GM23338 (cell line): ENCODE measurements at regions not wholly inside any gene's neighbourhood (a gene's known extent, or its start where the extent isn't known, plus 50 kb on each side); places are given as distances from the start of the nearest gene placed in this dataset.

Experiments used
- EZH2phosphoT487 ChIP-seq: fragments of 200-600 bp; sonication (generic); IDR thresholded peaks from one replicate; pipeline ENCODE4 v1.8.1; 2018; ENCODE audit warnings: antibody characterized with exemption; ENCODE audit not compliant: unreplicated experiment
- POLR2AphosphoS5 ChIP-seq: IDR thresholded peaks from 2 replicates; pipeline ENCODE4 v1.6.1; 2016; ENCODE audit warnings: antibody characterized with exemption, low read depth
- STAT1 ChIP-seq: IDR thresholded peaks from one replicate; pipeline ENCODE4 v1.6.1; 2016; ENCODE audit warnings: antibody characterized with exemption; ENCODE audit not compliant: unreplicated experiment
- TF ChIP-seq, protein P1 (sequence below): IDR thresholded peaks from one replicate; pipeline ENCODE4 v1.6.1; 2018; ENCODE audit warnings: antibody characterized with exemption; ENCODE audit not compliant: unreplicated experiment
- TF ChIP-seq, protein P2 (sequence below), 2 experiments: fragments of 200-600 bp in 1 of 2; sonication (generic) in 1 of 2; conservative IDR thresholded peaks; 2 replicates each; pipeline versions ENCODE4 v1.5.1 to v1.6.1; 2016 to 2017; ENCODE audit warnings: antibody characterized with exemption in 2 of 2, low read depth in 2 of 2, mild to moderate bottlenecking in 2 of 2, moderate library complexity in 1 of 2

DNA sequence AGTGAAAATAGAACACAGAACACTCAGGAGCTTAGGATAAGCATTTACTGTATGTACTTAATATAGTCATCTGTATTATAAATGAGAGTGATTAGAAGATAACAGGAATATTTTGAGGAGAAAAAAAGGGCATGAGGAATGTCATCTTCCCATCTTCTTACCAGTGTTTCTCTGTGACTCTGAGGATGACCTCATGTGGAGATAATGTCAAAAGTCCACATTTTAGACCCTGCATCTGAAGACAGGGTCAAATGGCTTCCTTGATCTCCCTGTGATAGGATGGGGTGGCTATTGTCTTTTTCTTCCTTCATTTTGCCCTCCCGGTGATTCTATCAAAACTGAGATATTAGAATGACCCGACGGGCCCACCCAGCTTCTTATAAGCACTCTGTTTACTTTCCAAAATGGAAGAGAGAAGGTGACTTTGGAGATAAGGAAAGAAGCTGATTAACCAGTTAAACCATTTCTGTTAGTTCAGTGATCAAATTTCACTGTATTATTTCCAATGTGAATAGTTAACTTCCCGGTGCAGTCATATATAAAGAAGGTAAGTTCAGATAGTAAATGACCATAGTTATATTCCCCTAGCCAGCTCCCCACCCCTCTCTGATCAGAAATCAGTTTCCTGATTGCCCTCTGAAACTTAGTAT is 115.7 kb upstream of the SALL4 start:
- TF ChIP-seq STAT1: no peak
- TF ChIP-seq, protein P1, sequence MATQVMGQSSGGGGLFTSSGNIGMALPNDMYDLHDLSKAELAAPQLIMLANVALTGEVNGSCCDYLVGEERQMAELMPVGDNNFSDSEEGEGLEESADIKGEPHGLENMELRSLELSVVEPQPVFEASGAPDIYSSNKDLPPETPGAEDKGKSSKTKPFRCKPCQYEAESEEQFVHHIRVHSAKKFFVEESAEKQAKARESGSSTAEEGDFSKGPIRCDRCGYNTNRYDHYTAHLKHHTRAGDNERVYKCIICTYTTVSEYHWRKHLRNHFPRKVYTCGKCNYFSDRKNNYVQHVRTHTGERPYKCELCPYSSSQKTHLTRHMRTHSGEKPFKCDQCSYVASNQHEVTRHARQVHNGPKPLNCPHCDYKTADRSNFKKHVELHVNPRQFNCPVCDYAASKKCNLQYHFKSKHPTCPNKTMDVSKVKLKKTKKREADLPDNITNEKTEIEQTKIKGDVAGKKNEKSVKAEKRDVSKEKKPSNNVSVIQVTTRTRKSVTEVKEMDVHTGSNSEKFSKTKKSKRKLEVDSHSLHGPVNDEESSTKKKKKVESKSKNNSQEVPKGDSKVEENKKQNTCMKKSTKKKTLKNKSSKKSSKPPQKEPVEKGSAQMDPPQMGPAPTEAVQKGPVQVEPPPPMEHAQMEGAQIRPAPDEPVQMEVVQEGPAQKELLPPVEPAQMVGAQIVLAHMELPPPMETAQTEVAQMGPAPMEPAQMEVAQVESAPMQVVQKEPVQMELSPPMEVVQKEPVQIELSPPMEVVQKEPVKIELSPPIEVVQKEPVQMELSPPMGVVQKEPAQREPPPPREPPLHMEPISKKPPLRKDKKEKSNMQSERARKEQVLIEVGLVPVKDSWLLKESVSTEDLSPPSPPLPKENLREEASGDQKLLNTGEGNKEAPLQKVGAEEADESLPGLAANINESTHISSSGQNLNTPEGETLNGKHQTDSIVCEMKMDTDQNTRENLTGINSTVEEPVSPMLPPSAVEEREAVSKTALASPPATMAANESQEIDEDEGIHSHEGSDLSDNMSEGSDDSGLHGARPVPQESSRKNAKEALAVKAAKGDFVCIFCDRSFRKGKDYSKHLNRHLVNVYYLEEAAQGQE: no peak
- no peak for TF ChIP-seq POLR2AphosphoS5
- TF ChIP-seq, protein P2, sequence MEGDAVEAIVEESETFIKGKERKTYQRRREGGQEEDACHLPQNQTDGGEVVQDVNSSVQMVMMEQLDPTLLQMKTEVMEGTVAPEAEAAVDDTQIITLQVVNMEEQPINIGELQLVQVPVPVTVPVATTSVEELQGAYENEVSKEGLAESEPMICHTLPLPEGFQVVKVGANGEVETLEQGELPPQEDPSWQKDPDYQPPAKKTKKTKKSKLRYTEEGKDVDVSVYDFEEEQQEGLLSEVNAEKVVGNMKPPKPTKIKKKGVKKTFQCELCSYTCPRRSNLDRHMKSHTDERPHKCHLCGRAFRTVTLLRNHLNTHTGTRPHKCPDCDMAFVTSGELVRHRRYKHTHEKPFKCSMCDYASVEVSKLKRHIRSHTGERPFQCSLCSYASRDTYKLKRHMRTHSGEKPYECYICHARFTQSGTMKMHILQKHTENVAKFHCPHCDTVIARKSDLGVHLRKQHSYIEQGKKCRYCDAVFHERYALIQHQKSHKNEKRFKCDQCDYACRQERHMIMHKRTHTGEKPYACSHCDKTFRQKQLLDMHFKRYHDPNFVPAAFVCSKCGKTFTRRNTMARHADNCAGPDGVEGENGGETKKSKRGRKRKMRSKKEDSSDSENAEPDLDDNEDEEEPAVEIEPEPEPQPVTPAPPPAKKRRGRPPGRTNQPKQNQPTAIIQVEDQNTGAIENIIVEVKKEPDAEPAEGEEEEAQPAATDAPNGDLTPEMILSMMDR (conservative IDR thresholded peaks at IDR 0.05; ENCODE audit: low read depth in 2 of 2): no peak
- no peak for TF ChIP-seq EZH2phosphoT487
